ENCODE measurements at regions not wholly inside any gene's neighbourhood (a gene's known extent, or its start where the extent isn't known, plus 50 kb on each side); places are given as distances from the start of the nearest gene placed in this dataset.
A peak's percentile ranks its signal among the peaks of the same experiment; 100 is the strongest.

GRCh38 chr1:8200317-8201115 is 117.4 kb upstream of the SLC45A1 start (continued):
- TF ChIP-seq, protein P1, sequence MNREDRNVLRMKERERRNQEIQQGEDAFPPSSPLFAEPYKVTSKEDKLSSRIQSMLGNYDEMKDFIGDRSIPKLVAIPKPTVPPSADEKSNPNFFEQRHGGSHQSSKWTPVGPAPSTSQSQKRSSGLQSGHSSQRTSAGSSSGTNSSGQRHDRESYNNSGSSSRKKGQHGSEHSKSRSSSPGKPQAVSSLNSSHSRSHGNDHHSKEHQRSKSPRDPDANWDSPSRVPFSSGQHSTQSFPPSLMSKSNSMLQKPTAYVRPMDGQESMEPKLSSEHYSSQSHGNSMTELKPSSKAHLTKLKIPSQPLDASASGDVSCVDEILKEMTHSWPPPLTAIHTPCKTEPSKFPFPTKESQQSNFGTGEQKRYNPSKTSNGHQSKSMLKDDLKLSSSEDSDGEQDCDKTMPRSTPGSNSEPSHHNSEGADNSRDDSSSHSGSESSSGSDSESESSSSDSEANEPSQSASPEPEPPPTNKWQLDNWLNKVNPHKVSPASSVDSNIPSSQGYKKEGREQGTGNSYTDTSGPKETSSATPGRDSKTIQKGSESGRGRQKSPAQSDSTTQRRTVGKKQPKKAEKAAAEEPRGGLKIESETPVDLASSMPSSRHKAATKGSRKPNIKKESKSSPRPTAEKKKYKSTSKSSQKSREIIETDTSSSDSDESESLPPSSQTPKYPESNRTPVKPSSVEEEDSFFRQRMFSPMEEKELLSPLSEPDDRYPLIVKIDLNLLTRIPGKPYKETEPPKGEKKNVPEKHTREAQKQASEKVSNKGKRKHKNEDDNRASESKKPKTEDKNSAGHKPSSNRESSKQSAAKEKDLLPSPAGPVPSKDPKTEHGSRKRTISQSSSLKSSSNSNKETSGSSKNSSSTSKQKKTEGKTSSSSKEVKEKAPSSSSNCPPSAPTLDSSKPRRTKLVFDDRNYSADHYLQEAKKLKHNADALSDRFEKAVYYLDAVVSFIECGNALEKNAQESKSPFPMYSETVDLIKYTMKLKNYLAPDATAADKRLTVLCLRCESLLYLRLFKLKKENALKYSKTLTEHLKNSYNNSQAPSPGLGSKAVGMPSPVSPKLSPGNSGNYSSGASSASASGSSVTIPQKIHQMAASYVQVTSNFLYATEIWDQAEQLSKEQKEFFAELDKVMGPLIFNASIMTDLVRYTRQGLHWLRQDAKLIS (CRISPR knock-in tag; IDR thresholded peaks at IDR 0.05), result no peak
- peak; percentile 66; the same call in 1 of the 2 replicates for TF ChIP-seq HMG20B (CRISPR knock-in tag; conservative IDR thresholded peaks at IDR 0.05)
- TF ChIP-seq TRAFD1 (CRISPR knock-in tag; IDR thresholded peaks at IDR 0.05; ENCODE audit: borderline replicate concordance), result no peak
- peak; percentile 75 for TF ChIP-seq ISL2 (CRISPR knock-in tag; IDR thresholded peaks at IDR 0.05)
- no peak for TF ChIP-seq DNMT1 (CRISPR knock-in tag; IDR thresholded peaks at IDR 0.05)
- TF ChIP-seq NFE2L2 (IDR thresholded peaks at IDR 0.05; ENCODE audit: low read length), result no peak
- no peak for TF ChIP-seq SMARCC2 (IDR thresholded peaks at IDR 0.05)
- no peak for TF ChIP-seq SNAI1 (CRISPR knock-in tag; IDR thresholded peaks at IDR 0.05; ENCODE audit: borderline replicate concordance)
- TF ChIP-seq, protein P2, sequence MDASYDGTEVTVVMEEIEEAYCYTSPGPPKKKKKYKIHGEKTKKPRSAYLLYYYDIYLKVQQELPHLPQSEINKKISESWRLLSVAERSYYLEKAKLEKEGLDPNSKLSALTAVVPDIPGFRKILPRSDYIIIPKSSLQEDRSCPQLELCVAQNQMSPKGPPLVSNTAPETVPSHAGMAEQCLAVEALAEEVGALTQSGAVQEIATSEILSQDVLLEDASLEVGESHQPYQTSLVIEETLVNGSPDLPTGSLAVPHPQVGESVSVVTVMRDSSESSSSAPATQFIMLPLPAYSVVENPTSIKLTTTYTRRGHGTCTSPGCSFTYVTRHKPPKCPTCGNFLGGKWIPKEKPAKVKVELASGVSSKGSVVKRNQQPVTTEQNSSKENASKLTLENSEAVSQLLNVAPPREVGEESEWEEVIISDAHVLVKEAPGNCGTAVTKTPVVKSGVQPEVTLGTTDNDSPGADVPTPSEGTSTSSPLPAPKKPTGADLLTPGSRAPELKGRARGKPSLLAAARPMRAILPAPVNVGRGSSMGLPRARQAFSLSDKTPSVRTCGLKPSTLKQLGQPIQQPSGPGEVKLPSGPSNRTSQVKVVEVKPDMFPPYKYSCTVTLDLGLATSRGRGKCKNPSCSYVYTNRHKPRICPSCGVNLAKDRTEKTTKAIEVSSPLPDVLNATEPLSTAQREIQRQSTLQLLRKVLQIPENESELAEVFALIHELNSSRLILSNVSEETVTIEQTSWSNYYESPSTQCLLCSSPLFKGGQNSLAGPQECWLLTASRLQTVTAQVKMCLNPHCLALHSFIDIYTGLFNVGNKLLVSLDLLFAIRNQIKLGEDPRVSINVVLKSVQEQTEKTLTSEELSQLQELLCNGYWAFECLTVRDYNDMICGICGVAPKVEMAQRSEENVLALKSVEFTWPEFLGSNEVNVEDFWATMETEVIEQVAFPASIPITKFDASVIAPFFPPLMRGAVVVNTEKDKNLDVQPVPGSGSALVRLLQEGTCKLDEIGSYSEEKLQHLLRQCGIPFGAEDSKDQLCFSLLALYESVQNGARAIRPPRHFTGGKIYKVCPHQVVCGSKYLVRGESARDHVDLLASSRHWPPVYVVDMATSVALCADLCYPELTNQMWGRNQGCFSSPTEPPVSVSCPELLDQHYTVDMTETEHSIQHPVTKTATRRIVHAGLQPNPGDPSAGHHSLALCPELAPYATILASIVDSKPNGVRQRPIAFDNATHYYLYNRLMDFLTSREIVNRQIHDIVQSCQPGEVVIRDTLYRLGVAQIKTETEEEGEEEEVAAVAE (CRISPR knock-in tag; IDR thresholded peaks at IDR 0.05; ENCODE audit: borderline replicate concordance), result peak; percentile 39; the same call in 1 of the 2 replicates
- TF ChIP-seq ZBTB1 (CRISPR knock-in tag; IDR thresholded peaks at IDR 0.05; ENCODE audit: borderline replicate concordance), result no peak
- no peak for TF ChIP-seq RAD51 (IDR thresholded peaks at IDR 0.05; ENCODE audit: borderline replicate concordance)
- peak; percentile 82 for TF ChIP-seq ZFX (CRISPR knock-in tag; IDR thresholded peaks at IDR 0.05; ENCODE audit: low read depth)
- no peak for TF ChIP-seq HOXA7 (CRISPR knock-in tag; IDR thresholded peaks at IDR 0.05)
- TF ChIP-seq, protein P3, sequence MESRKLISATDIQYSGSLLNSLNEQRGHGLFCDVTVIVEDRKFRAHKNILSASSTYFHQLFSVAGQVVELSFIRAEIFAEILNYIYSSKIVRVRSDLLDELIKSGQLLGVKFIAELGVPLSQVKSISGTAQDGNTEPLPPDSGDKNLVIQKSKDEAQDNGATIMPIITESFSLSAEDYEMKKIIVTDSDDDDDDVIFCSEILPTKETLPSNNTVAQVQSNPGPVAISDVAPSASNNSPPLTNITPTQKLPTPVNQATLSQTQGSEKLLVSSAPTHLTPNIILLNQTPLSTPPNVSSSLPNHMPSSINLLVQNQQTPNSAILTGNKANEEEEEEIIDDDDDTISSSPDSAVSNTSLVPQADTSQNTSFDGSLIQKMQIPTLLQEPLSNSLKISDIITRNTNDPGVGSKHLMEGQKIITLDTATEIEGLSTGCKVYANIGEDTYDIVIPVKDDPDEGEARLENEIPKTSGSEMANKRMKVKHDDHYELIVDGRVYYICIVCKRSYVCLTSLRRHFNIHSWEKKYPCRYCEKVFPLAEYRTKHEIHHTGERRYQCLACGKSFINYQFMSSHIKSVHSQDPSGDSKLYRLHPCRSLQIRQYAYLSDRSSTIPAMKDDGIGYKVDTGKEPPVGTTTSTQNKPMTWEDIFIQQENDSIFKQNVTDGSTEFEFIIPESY (CRISPR knock-in tag; IDR thresholded peaks at IDR 0.05), result peak; percentile 30; the same call in 1 of the 2 replicates
- TF ChIP-seq ZNF367 (CRISPR knock-in tag; IDR thresholded peaks at IDR 0.05; ENCODE audit: borderline replicate concordance), result no peak
